GM21825 (cell line): ENCODE measurements at regions not wholly inside any gene's neighbourhood (a gene's known extent, or its start where the extent isn't known, plus 50 kb on each side); places are given as distances from the start of the nearest gene placed in this dataset.

Source experiments
- ATAC-seq: cut with Tn5 transposase; IDR thresholded peaks from one replicate; pipeline ENCODE4 v1.9.1; 2021; ENCODE audit warnings: mild to moderate bottlenecking, moderate library complexity; ENCODE audit not compliant: unreplicated experiment

GRCh38 chr18:56100090-56100722 is 512.2 kb upstream of the TCF4 start:
- ATAC-seq = no peak

- no peak for ATAC-seq
These were observed 509.6 kb upstream of the TCF4 start for GRCh38 chr18:56097621-56098020.

- ATAC-seq = no peak
These were observed 508.9 kb upstream of the TCF4 start for GRCh38 chr18:56096861-56097260.

- ATAC-seq = no peak
These were observed 501.7 kb upstream of the TCF4 start for GRCh38 chr18:56089612-56090258.

- ATAC-seq = no peak
These were observed 498.8 kb upstream of the TCF4 start for GRCh38 chr18:56086786-56087185.

GRCh38 chr18:56086176-56086575 is 498.2 kb upstream of the TCF4 start:
- no peak for ATAC-seq

- ATAC-seq = no peak
These were observed 497.6 kb upstream of the TCF4 start for GRCh38 chr18:56085551-56085950.

- ATAC-seq = no peak
These were observed 495.7 kb upstream of the TCF4 start for GRCh38 chr18:56083523-56084287.

- no peak for ATAC-seq
These were observed 495.1 kb upstream of the TCF4 start for GRCh38 chr18:56083097-56083521.

- ATAC-seq = no peak
These were observed 488.7 kb upstream of the TCF4 start for GRCh38 chr18:56076723-56077122.

- ATAC-seq = no peak
These were observed 480.7 kb upstream of the TCF4 start for GRCh38 chr18:56068701-56069100.

- no peak for ATAC-seq
These were observed 480.1 kb upstream of the TCF4 start for GRCh38 chr18:56067969-56068671.

GRCh38 chr18:56067214-56067894 is 479.4 kb upstream of the TCF4 start:
- no peak for ATAC-seq

- no peak for ATAC-seq
These were observed 478.7 kb upstream of the TCF4 start for GRCh38 chr18:56066524-56067213.

- ATAC-seq = no peak
These were observed 477.1 kb upstream of the TCF4 start for GRCh38 chr18:56065086-56065485.

GRCh38 chr18:56062931-56063330 is 474.9 kb upstream of the TCF4 start:
- no peak for ATAC-seq

GRCh38 chr18:56060967-56061541 is 473.1 kb upstream of the TCF4 start:
- no peak for ATAC-seq

- ATAC-seq = no peak
These were observed 464.2 kb upstream of the TCF4 start for GRCh38 chr18:56052202-56052601.

- no peak for ATAC-seq
These were observed 456.2 kb upstream of the TCF4 start for GRCh38 chr18:56044239-56044638.

GRCh38 chr18:56043641-56044061 is 455.7 kb upstream of the TCF4 start:
- no peak for ATAC-seq
